ENCODE measurements at regions not wholly inside any gene's neighbourhood (a gene's known extent, or its start where the extent isn't known, plus 50 kb on each side); places are given as distances from the start of the nearest gene placed in this dataset.

- TF ChIP-seq CTCF (IDR thresholded peaks at IDR 0.05) = no peak
- no peak for TF ChIP-seq POLR2AphosphoS5 (IDR thresholded peaks at IDR 0.05)
Measured at GRCh38 chr11:41920374-41920773, 460.9 kb upstream of the LRRC4C start.
